Caco-2 (cell line): ENCODE measurements at regions not wholly inside any gene's neighbourhood (a gene's known extent, or its start where the extent isn't known, plus 50 kb on each side); places are given as distances from the start of the nearest gene placed in this dataset.

Experiments used
- BruUV-seq: library from RNA; stranded (reverse); fragments of 400-500 nt; replicated peaks from 2 replicates; lab custom pipeline; 2021; lab: Mats Ljungman, UMichigan
- CTCF ChIA-PET: fragments of 300-600 bp; sonication (Branson Sonifier 250); formaldehyde crosslinking; loops from one replicate; lab custom pipeline; 2022; ENCODE audit warnings: antibody characterized with exemption; lab: Charles Lee
- POLR2A ChIA-PET: fragments of 300-600 bp; sonication (Branson Sonifier 250); formaldehyde crosslinking; loops from one replicate; lab custom pipeline; 2022; ENCODE audit warnings: antibody characterized with exemption; lab: Charles Lee
- DNase-seq, 2 experiments: peaks; one replicate each; pipeline versions ENCODE4 v3.0.0 to v3.0.0-alpha.2; 2020 to 2022
- H3K27me3 ChIP-seq: replicated peaks from 2 replicates; pipeline ENCODE4 v1.6.0; 2011; ENCODE audit warnings: low read length; ENCODE audit not compliant: control insufficient read depth, insufficient read depth
- H3K36me3 ChIP-seq: 2 replicates; pipeline ENCODE4 v1.5.1; 2011; ENCODE audit warnings: low read length; ENCODE audit not compliant: control insufficient read depth, insufficient read depth
- H3K4me1 ChIP-seq: fragments of 250-450 bp; sonication (Bioruptor Pico); 2 replicates; pipeline ENCODE4 v1.5.1; 2020; ENCODE audit warnings: mild to moderate bottlenecking
- H3K4me3 ChIP-seq: 2 replicates; pipeline ENCODE4 v1.5.1; 2011; ENCODE audit warnings: low read depth, mild to moderate bottlenecking, control low read depth, low read length
- H3K9me3 ChIP-seq: fragments of 250-450 bp; sonication (Bioruptor Pico); 2 replicates; pipeline ENCODE4 v1.5.1; 2020; ENCODE audit warnings: mild to moderate bottlenecking, moderate library complexity
- H3K27ac Mint-ChIP-seq: one replicate; pipeline ENCODE4 v1.8.0; 2022; ENCODE audit warnings: mixed read lengths; ENCODE audit not compliant: unreplicated experiment
- H3K27me3 Mint-ChIP-seq: one replicate; pipeline ENCODE4 v1.8.0; 2022; ENCODE audit warnings: mixed read lengths; ENCODE audit not compliant: insufficient read depth, unreplicated experiment
- H3K36me3 Mint-ChIP-seq: one replicate; pipeline ENCODE4 v1.8.0; 2022; ENCODE audit warnings: mild to moderate bottlenecking, mixed read lengths; ENCODE audit not compliant: insufficient read depth, unreplicated experiment
- H3K4me1 Mint-ChIP-seq: one replicate; pipeline ENCODE4 v1.8.0; 2022; ENCODE audit warnings: low read depth, mixed read lengths; ENCODE audit not compliant: unreplicated experiment
- H3K4me3 Mint-ChIP-seq: one replicate; pipeline ENCODE4 v1.8.0; 2022; ENCODE audit warnings: mild to moderate bottlenecking, moderate library complexity, mixed read lengths; ENCODE audit not compliant: unreplicated experiment
- H3K9me3 Mint-ChIP-seq: one replicate; pipeline ENCODE4 v1.8.0; 2022; ENCODE audit warnings: mixed read lengths; ENCODE audit not compliant: unreplicated experiment
- CTCF ChIP-seq, 2 experiments: fragments of 200-600 bp in 1 of 2; IDR thresholded peaks; 1 replicate in 1 of 2; 2 replicates in 1 of 2; pipeline versions ENCODE4 v1.5.1 to v1.8.0; 2011 to 2022; ENCODE audit warnings: antibody characterized with exemption in 1 of 2, control low read depth in 1 of 2, inconsistent platforms in 1 of 2, low read depth in 1 of 2, low read length in 1 of 2, mild to moderate bottlenecking in 1 of 2, moderate library complexity in 1 of 2; ENCODE audit not compliant: insufficient read depth in 1 of 2, severe bottlenecking in 1 of 2, unreplicated experiment in 1 of 2
- intact Hi-C: fragments of 100-400 bp; cut with micrococcal nuclease; formaldehyde crosslinking; loops from one replicate; pipeline ENCODE4 v1.10.0; 2022; ENCODE audit not compliant: unreplicated experiment

GRCh38 chrX:26664919-26665318, 448.9 kb downstream of the MAGEB5 start:
- no peak for TF ChIP-seq CTCF (IDR thresholded peaks at IDR 0.05; ENCODE audit: insufficient read depth in 1 of 2, low read depth in 1 of 2, low read length in 1 of 2, severe bottlenecking in 1 of 2, unreplicated experiment in 1 of 2)
- Mint-ChIP-seq H3K36me3 (no peaks in the 10 kb centered on the region), H3K27me3 (peaks cover 3% of the 10 kb centered on the region), H3K27ac (no peak overlapping the region), H3K4me3 (no peak overlapping the region), H3K4me1 (no peaks in the 10 kb centered on the region), H3K9me3 (no peaks in the 10 kb centered on the region)
- no peak overlapping the region for H3K4me3 ChIP-seq
- no peak for DNase-seq
- no peaks in the 10 kb centered on the region for H3K4me1 ChIP-seq
- H3K36me3 ChIP-seq: no peaks in the 10 kb centered on the region
- CTCF ChIA-PET: no interaction called here
- POLR2A ChIA-PET: no interaction called here
- H3K9me3 ChIP-seq: no peaks in the 10 kb centered on the region
- H3K27me3 ChIP-seq: no peaks in the 10 kb centered on the region
- intact Hi-C loops: no loop called here
- no TSS peak for BruUV-seq

GRCh38 chrX:26653050-26653449, 437.1 kb downstream of the MAGEB5 start:
- Mint-ChIP-seq H3K4me3 (no peak overlapping the region), H3K9me3 (no peaks in the 10 kb centered on the region), H3K27ac (no peak overlapping the region), H3K4me1 (no peaks in the 10 kb centered on the region), H3K36me3 (no peaks in the 10 kb centered on the region), H3K27me3 (peaks cover 2% of the 10 kb centered on the region)
- H3K27me3 ChIP-seq: no peaks in the 10 kb centered on the region
- ChIA-PET POLR2A (no interaction called here), CTCF (no interaction called here)
- TF ChIP-seq CTCF (IDR thresholded peaks at IDR 0.05; ENCODE audit: insufficient read depth in 1 of 2, low read depth in 1 of 2, low read length in 1 of 2, severe bottlenecking in 1 of 2, unreplicated experiment in 1 of 2): no peak
- H3K36me3 ChIP-seq: no peaks in the 10 kb centered on the region
- intact Hi-C loops: loop anchor here (1.0 to 5.0 kb wide), 3 partner anchors 207 to 534 kb away; no protein-coding TSS in a partner anchor
- no peak overlapping the region for H3K4me3 ChIP-seq
- no peaks in the 10 kb centered on the region for H3K4me1 ChIP-seq
- DNase-seq: no peak
- no TSS peak for BruUV-seq
- no peaks in the 10 kb centered on the region for H3K9me3 ChIP-seq

GRCh38 chrX:26651755-26652154, 435.8 kb downstream of the MAGEB5 start:
- no peaks in the 10 kb centered on the region for H3K9me3 Mint-ChIP-seq
- POLR2A ChIA-PET: no interaction called here
- CTCF ChIA-PET: interaction anchor here (0.6 kb wide), 1 partner anchor 81 kb away, joined by 5 read pairs; no protein-coding TSS in a partner anchor

More at GRCh38 chrX:26651755-26652154, 435.8 kb downstream of the MAGEB5 start:
- H3K4me1 ChIP-seq: no peaks in the 10 kb centered on the region
- H3K27ac Mint-ChIP-seq: no peak overlapping the region
- no peaks in the 10 kb centered on the region for H3K9me3 ChIP-seq
- H3K27me3 Mint-ChIP-seq: peaks cover 2% of the 10 kb centered on the region
- no peak overlapping the region for H3K4me3 Mint-ChIP-seq
- intact Hi-C loops: loop anchor here (2.0 to 5.0 kb wide), 3 partner anchors 209 to 535 kb away; no protein-coding TSS in a partner anchor
- H3K4me1 Mint-ChIP-seq: no peaks in the 10 kb centered on the region
- no peaks in the 10 kb centered on the region for H3K36me3 Mint-ChIP-seq
- TF ChIP-seq CTCF (IDR thresholded peaks at IDR 0.05; ENCODE audit: insufficient read depth in 1 of 2, low read depth in 1 of 2, low read length in 1 of 2, severe bottlenecking in 1 of 2, unreplicated experiment in 1 of 2): no peak
- no TSS peak for BruUV-seq
- no peak overlapping the region for H3K4me3 ChIP-seq
- DNase-seq: no peak
- H3K27me3 ChIP-seq: no peaks in the 10 kb centered on the region
- no peaks in the 10 kb centered on the region for H3K36me3 ChIP-seq
